ENCODE measurements at regions not wholly inside any gene's neighbourhood (a gene's known extent, or its start where the extent isn't known, plus 50 kb on each side); places are given as distances from the start of the nearest gene placed in this dataset.
"Not testable (repeated sequence)": the region's sequence is repeated elsewhere in the genome, so short reads cannot be mapped to it uniquely, and the experiment has no call there.

- DNase-seq, result no peak
Measured at GRCh38 chr6:106847116-106847515, 127.4 kb downstream of the CD24 start.

- peak; percentile 6 for DNase-seq
Measured at GRCh38 chr6:106844930-106845329, 129.6 kb downstream of the CD24 start.

- DNase-seq, result no peak
Measured at GRCh38 chr6:106832766-106833510, 141.6 kb downstream of the CD24 start.

GRCh38 chr6:106830930-106831329 lies 143.6 kb downstream of the CD24 start:
- DNase-seq, result no peak

GRCh38 chr6:106829451-106829850 lies 145.1 kb downstream of the CD24 start:
- no peak for DNase-seq

- no peak for DNase-seq
Measured at GRCh38 chr6:106827081-106827480, 147.4 kb downstream of the CD24 start.

- no peak for DNase-seq
Measured at GRCh38 chr6:106825156-106825555, 149.4 kb downstream of the CD24 start.

GRCh38 chr6:106823732-106824351 lies 150.7 kb downstream of the CD24 start:
- no peak for DNase-seq

GRCh38 chr6:106823058-106823457 lies 151.5 kb downstream of the CD24 start:
- DNase-seq, result no peak

GRCh38 chr6:106820412-106820852 lies 154.1 kb downstream of the CD24 start:
- DNase-seq, result no peak

GRCh38 chr6:106811088-106811686 lies 163.3 kb downstream of the CD24 start:
- no peak for DNase-seq

GRCh38 chr6:106808758-106809157 lies 165.8 kb downstream of the CD24 start:
- DNase-seq, result no peak

GRCh38 chr6:106807947-106808611 lies 166.4 kb downstream of the CD24 start:
- DNase-seq, result no peak

GRCh38 chr6:106806253-106806652 lies 168.3 kb downstream of the CD24 start:
- DNase-seq, result not testable (repeated sequence)

GRCh38 chr6:106805771-106806170 lies 168.8 kb downstream of the CD24 start:
- DNase-seq, result no peak

GRCh38 chr6:106804346-106805335 lies 169.9 kb downstream of the CD24 start:
- DNase-seq, result no peak

- no peak for DNase-seq
Measured at GRCh38 chr6:106803188-106803587, 171.3 kb downstream of the CD24 start.

- no peak for DNase-seq
Measured at GRCh38 chr6:106802139-106802538, 172.4 kb downstream of the CD24 start.

- no peak for DNase-seq
Measured at GRCh38 chr6:106801256-106801655, 171.9 kb downstream of the QRSL1 start.

- no peak for DNase-seq
Measured at GRCh38 chr6:106800379-106800778, 171.0 kb downstream of the QRSL1 start.

- DNase-seq, result no peak
Measured at GRCh38 chr6:106799031-106799894, 169.9 kb downstream of the QRSL1 start.

Measured in activated CD4-positive, alpha-beta T cell treated with anti-CD3 and anti-CD28 coated beads, Interleukin-2, amount 50 U/mL, for 16 hours (primary cell).